Type B pancreatic cell (in vitro differentiated cells): ENCODE measurements at regions not wholly inside any gene's neighbourhood (a gene's known extent, or its start where the extent isn't known, plus 50 kb on each side); places are given as distances from the start of the nearest gene placed in this dataset.

ENCODE experiments used
- DNase-seq: peaks from one replicate; pipeline ENCODE4 v3.0.0; 2021; ENCODE audit warnings: mixed read lengths; ENCODE audit not compliant: unreplicated experiment; ENCODE audit errors: extremely low spot score
- H3K27ac Mint-ChIP-seq: 2 replicates; pipeline ENCODE4 v1.8.0; 2021; ENCODE audit warnings: mild to moderate bottlenecking, mixed read lengths
- H3K27me3 Mint-ChIP-seq: 2 replicates; pipeline ENCODE4 v1.8.0; 2021; ENCODE audit warnings: mixed read lengths
- H3K36me3 Mint-ChIP-seq: 2 replicates; pipeline ENCODE4 v1.8.0; 2021; ENCODE audit warnings: mixed read lengths
- H3K4me1 Mint-ChIP-seq: one replicate; pipeline ENCODE4 v1.8.0; 2021; ENCODE audit warnings: mixed read lengths; ENCODE audit not compliant: unreplicated experiment
- H3K4me3 Mint-ChIP-seq: 2 replicates; pipeline ENCODE4 v1.8.0; 2021; ENCODE audit warnings: mild to moderate bottlenecking, mixed read lengths
- H3K9me3 Mint-ChIP-seq: 2 replicates; pipeline ENCODE4 v1.8.0; 2021; ENCODE audit warnings: mixed read lengths
- CTCF ChIP-seq: fragments of 200-600 bp; sonication (generic); conservative IDR thresholded peaks from 2 replicates; pipeline ENCODE4 v1.5.0; 2021; ENCODE audit warnings: antibody characterized with exemption, mild to moderate bottlenecking

- no peaks in the 10 kb centered on the region for H3K27me3 Mint-ChIP-seq
- H3K9me3 Mint-ChIP-seq, result no peaks in the 10 kb centered on the region
- no peak for TF ChIP-seq CTCF
- H3K36me3 Mint-ChIP-seq, result no peaks in the 10 kb centered on the region
- no peak overlapping the region for H3K27ac Mint-ChIP-seq
- H3K4me1 Mint-ChIP-seq, result no peaks in the 10 kb centered on the region
- H3K4me3 Mint-ChIP-seq, result no peak overlapping the region
- no peak for DNase-seq
These were observed 201.9 kb upstream of the JAG1 start for GRCh38 chr20:10875653-10876052.

GRCh38 chr20:10876558-10876957 is 202.8 kb upstream of the JAG1 start:
- H3K27me3 Mint-ChIP-seq, result no peaks in the 10 kb centered on the region
- H3K9me3 Mint-ChIP-seq, result no peaks in the 10 kb centered on the region
- no peaks in the 10 kb centered on the region for H3K4me1 Mint-ChIP-seq
- H3K27ac Mint-ChIP-seq, result no peak overlapping the region
- H3K4me3 Mint-ChIP-seq, result no peak overlapping the region
- H3K36me3 Mint-ChIP-seq, result no peaks in the 10 kb centered on the region
- no peak for TF ChIP-seq CTCF
- no peak for DNase-seq

- no peak overlapping the region for H3K4me3 Mint-ChIP-seq
These were observed 203.5 kb upstream of the JAG1 start for GRCh38 chr20:10877342-10877741.

GRCh38 chr20:10883166-10883565 is 209.4 kb upstream of the JAG1 start:
- Mint-ChIP-seq H3K4me1 (no peaks in the 10 kb centered on the region), H3K36me3 (no peaks in the 10 kb centered on the region), H3K4me3 (no peak overlapping the region), H3K9me3 (no peaks in the 10 kb centered on the region), H3K27me3 (peaks cover 5% of the 10 kb centered on the region), H3K27ac (no peak overlapping the region)
- no peak for TF ChIP-seq CTCF
- DNase-seq, result no peak

More at GRCh38 chr20:10877342-10877741, 203.5 kb upstream of the JAG1 start:
- Mint-ChIP-seq H3K27ac (no peak overlapping the region), H3K27me3 (no peaks in the 10 kb centered on the region), H3K9me3 (no peaks in the 10 kb centered on the region), H3K36me3 (no peaks in the 10 kb centered on the region), H3K4me1 (no peaks in the 10 kb centered on the region)
- no peak for DNase-seq
- no peak for TF ChIP-seq CTCF

- H3K4me1 Mint-ChIP-seq, result no peaks in the 10 kb centered on the region
- H3K27me3 Mint-ChIP-seq, result peaks cover 11% of the 10 kb centered on the region
- TF ChIP-seq CTCF, result no peak
- no peak overlapping the region for H3K4me3 Mint-ChIP-seq
- H3K27ac Mint-ChIP-seq, result no peak overlapping the region
- no peaks in the 10 kb centered on the region for H3K9me3 Mint-ChIP-seq
- DNase-seq, result no peak
- no peaks in the 10 kb centered on the region for H3K36me3 Mint-ChIP-seq
These were observed 219.5 kb upstream of the JAG1 start for GRCh38 chr20:10893321-10893720.

- no peak overlapping the region for H3K27ac Mint-ChIP-seq
- H3K27me3 Mint-ChIP-seq, result peaks cover 11% of the 10 kb centered on the region
- peaks cover 3% of the 10 kb centered on the region for H3K4me1 Mint-ChIP-seq
- TF ChIP-seq CTCF, result no peak
- no peaks in the 10 kb centered on the region for H3K9me3 Mint-ChIP-seq
- H3K36me3 Mint-ChIP-seq, result no peaks in the 10 kb centered on the region
- no peak overlapping the region for H3K4me3 Mint-ChIP-seq
- no peak for DNase-seq
These were observed 223.5 kb upstream of the JAG1 start for GRCh38 chr20:10897336-10897735.
